NOMO-1 treated with dmso at 0.1 percent for 144 hours (cell line): ENCODE measurements at regions not wholly inside any gene's neighbourhood (a gene's known extent, or its start where the extent isn't known, plus 50 kb on each side); places are given as distances from the start of the nearest gene placed in this dataset.
"Not testable (repeated sequence)": the region's sequence is repeated elsewhere in the genome, so short reads cannot be mapped to it uniquely, and the experiment has no call there.

Experiments
- DNase-seq: peaks from one replicate; lab custom pipeline; 2025; ENCODE audit not compliant: unreplicated experiment; lab: John Stamatoyannopoulos, UW

DNA sequence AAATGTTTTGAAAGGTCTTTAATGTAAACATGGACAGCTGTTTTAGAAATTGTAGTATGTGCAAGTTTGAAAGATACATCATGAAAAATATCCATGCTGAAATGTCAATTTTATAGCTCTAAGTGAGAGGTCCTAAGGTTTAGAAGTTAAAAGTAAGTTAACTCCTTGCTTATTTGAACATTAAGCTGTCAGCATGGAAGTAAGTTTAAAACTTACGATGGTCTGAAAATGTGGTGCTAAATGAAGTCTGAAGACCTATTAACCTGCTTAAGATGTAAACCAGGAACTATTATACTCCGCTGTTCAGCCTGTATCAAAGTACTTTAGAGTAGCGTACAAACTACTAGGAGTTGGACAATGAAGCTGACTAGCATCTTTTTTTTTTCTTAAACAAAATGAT, 1082.4 kb downstream of the TMTC2 start:
- DNase-seq, result no peak

GRCh38 chr12:83767723-83768122, 1081.0 kb downstream of the TMTC2 start:
- no peak for DNase-seq

DNA sequence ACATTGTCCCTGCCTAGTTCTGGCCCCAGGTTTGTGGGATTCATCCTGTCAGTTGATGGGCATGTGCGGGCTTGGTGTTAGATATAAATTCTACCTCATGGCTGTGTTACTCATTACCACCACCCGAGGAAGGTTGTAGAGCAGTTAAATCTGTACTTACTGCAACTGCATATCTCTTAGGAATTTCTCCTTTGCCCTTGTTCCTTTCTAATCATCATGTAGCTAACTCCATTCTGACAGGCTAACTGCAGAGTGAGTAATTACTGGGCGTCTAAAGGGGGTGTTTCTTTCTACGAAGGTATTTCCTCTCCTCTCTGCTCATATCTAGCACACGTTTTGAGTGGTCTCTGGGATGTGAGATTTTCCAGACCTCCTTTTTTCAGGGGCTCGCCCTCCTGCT, 1076.7 kb downstream of the TMTC2 start:
- no peak for DNase-seq

- no peak for DNase-seq
Observed at GRCh38 chr12:83759906-83760305, 1073.2 kb downstream of the TMTC2 start.

- DNase-seq, result no peak
Observed at GRCh38 chr12:83758888-83759631, 1072.4 kb downstream of the TMTC2 start.

- no peak for DNase-seq
Observed at GRCh38 chr12:83753904-83754303, 1067.2 kb downstream of the TMTC2 start.

- no peak for DNase-seq
Observed at GRCh38 chr12:83753205-83753604, 1066.5 kb downstream of the TMTC2 start.

GRCh38 chr12:83739607-83740006, 1052.9 kb downstream of the TMTC2 start:
- no peak for DNase-seq

DNA sequence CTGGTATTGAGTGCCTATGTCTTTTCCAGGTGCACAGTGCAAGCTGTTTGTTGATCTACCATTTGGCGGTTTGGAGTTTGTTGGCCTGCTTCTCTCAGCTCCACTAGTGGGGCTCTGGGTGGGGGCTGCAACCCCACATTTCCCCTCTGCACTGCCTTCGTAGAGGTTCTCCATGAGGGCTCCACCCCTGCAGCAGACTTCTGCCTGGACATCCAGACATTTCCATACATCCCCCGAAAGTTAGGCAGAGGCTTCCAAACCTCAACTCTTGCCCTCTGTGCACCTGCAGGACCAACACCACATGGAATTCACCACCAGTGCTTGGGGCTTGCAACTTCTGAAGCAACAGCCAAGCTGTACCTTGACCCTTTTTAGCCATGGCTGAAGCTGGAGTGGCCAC, 1024.1 kb downstream of the TMTC2 start:
- no peak for DNase-seq

DNA sequence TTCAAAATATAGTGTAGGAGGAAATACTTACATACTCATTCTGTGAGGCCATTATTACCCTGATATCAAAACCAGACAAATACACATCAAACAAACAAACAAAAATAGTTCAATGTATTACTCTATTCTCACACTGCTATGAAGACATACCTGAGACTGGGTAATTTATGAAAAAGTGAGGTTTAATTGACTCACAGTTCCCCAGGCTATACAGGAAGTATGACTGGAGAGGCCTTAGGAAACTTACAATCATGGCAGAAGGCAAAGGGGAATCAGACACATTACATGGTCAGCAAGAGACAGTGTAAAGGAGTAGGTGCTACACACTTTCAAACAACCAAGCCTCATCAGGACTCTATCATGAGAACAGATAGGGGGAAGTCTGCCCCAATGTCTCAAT, 1023.2 kb downstream of the TMTC2 start:
- no peak for DNase-seq

DNA sequence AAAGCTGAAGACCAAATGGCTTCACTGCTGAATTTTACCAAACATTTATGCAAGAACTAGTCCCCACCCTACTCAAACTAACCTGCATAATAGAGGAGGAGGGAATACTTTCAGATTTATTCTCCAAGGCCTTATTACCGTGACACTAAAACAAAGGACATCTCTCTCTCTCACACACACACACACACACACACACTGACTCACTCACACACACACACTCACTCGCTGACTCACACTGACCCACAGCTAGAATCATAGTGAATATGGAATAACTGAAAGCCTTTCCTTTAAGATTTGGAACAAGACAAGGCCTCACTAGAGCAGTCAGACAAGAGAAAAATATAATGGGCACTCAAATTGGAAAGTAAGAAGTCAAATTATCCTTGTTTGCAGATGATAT, 1014.1 kb downstream of the TMTC2 start:
- DNase-seq, result no peak

GRCh38 chr12:83696311-83696710, 1009.6 kb downstream of the TMTC2 start:
- DNase-seq, result not testable (repeated sequence)

GRCh38 chr12:83691730-83692129, 1005.0 kb downstream of the TMTC2 start:
- no peak for DNase-seq

GRCh38 chr12:83690465-83690864, 1003.8 kb downstream of the TMTC2 start:
- no peak for DNase-seq

DNA sequence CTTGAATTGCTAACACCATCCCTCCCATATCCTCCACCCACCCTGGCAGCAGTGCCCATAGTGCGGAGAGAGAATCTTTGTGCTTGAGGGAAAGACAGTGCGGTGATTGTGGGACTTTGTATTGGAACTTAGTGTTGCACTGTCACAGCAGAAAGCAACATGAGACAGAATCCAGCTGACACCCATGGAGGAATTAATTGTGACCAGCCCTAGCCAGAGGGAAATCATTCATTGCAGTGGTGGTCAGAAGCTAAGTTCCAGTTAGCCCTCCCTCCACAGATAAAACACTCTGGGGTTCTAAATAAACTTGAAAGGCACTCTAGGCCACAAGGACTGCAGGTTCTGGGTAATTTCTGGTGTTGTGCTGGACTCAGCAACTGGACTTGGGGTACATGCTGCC, 1002.6 kb downstream of the TMTC2 start:
- DNase-seq, result no peak

- no peak for DNase-seq
Observed at GRCh38 chr12:83676781-83677295, 990.1 kb downstream of the TMTC2 start.

DNA sequence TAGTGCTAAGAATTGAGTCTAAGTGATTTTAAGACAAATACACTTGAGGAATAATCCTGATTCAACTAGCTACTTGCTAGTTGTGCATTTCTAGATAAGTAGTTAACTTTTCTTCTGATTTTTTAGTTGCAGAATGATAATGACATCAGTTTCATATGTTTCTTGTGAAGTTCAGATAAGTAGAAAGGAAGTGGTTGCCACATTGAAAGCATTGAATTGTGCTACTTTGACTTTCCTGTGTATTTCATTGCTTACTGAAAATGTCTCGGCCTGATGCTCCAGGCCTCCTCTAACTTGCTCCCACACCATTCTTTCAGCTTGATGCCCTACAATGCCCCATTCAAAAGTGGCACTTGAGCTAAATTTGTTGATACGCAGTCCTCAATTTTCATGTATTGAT, 980.0 kb downstream of the TMTC2 start:
- DNase-seq, result no peak

DNA sequence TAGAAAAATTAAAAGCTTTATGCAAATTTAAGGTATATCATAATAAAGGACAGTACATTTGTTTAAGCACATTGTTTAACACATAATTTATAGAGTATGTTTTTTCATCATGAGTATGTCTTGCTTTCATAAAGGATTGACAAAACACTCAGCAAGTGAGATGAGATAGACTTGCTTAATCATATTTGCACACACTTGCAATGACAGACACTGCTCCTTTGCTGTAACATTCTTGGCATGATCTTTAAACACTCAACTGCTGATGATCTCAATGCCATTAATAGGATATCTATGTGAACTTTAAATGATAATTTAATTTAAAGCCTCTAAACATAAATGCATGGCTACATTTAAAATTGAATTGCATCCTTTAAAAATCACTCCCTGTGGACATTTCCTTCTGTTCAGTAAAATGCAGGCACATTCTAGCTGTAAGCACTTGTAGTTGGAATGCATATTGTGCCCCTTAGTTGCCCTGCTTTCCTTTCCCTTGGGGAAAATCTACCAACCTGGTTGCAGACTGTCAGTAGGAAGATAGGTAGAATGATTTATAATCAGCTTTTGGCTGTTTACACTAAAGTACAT, 979.0 kb downstream of the TMTC2 start:
- no peak for DNase-seq

GRCh38 chr12:83664650-83665049, 977.9 kb downstream of the TMTC2 start:
- no peak for DNase-seq

DNA sequence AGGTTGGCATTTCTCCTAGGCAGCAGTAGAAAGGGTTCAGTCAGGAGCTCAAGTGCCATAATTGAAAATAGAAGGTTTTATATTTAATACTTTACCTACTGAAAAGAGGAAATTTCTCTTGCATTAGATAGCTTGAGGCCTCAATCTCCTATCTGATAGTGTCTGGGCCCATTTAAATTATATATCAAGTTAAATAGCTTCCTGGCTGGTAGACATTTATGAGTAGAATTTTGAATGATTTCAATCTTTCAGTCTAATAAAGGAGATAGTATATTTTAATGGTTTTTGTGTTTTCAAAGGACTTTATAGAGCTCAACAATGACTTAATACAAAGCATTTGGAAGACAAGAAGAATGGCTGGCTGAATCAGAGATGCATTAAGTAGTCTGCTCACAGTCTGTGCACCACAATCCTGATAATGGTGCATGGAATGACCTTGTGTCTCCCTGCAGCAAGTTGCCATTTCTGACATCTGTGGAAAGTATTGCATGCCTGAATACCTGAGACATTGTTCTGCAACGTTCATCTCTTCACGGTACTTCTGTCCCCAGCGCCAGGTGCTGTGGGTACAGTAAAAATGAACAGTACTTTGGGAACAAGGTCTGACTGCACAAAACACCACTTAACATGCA, 974.1 kb downstream of the TMTC2 start:
- DNase-seq, result no peak

- DNase-seq, result no peak
Observed at GRCh38 chr12:83659321-83659720, 972.6 kb downstream of the TMTC2 start.

DNA sequence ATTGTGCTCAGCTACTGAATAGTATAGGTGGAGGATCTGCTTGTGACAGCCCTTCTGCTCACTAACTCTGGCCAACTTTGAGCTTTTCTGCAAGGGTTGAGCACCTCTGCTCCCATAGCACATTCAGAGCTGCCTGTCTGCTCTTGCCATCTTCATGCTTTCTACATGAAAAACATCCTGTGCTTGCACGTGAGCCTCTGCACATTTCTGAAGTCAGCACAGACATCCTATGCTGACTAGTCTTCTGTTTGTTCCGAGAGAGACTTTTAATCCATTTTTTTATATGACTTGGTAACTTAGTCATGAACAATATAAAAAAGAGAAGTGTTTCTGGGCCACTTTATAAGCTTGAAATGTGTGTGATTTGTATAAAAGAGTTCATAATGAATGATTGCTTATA, 969.3 kb downstream of the TMTC2 start:
- no peak for DNase-seq
